ENCODE measurements at regions not wholly inside any gene's neighbourhood (a gene's known extent, or its start where the extent isn't known, plus 50 kb on each side); places are given as distances from the start of the nearest gene placed in this dataset.

DNA sequence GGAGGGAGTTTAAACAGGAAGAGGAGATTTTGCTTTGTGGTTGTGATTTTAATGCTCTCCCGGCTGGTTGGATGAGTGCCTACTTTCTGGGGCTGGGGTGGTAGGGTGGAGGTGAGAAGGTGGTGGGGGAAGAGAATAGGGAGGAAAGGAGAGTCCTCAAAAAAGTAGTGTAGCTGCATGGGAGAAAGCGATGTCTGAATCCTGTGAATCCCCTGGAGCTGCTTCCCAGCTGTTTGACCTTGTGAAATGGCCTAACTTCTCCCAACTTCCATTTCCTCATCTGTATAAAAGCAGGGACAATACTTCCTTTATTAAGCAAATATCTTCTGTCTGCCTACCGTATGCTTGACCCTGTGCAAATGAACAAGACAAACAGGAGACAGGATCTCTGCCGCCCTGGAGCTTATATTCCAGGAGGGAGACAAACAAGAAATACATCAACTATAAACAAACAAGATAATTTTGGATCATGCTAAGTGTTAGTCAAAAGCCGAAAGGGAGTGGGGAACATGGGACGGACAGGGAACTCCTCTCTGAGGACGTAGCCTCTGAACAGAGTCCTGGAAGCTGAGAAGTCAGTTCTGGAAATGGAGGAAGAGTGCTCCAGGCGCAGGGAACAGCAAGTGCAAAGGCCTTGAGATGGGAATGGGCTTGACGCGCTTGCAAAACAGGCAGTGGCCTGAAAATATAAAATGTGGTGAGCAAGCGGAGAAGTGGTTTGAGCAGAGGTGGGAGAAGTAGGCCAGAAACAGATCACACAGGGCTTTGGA lies 103.5 kb downstream of the SPRY4 start (continued):
- TF ChIP-seq, protein P1, sequence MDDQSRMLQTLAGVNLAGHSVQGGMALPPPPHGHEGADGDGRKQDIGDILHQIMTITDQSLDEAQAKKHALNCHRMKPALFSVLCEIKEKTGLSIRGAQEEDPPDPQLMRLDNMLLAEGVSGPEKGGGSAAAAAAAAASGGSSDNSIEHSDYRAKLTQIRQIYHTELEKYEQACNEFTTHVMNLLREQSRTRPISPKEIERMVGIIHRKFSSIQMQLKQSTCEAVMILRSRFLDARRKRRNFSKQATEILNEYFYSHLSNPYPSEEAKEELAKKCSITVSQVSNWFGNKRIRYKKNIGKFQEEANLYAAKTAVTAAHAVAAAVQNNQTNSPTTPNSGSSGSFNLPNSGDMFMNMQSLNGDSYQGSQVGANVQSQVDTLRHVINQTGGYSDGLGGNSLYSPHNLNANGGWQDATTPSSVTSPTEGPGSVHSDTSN (IDR thresholded peaks at IDR 0.05) = no peak
- TF ChIP-seq POLR2AphosphoS5 (IDR thresholded peaks at IDR 0.05; ENCODE audit: low read depth, low read length) (no peak), NRF1 (IDR thresholded peaks at IDR 0.05; ENCODE audit: low read depth, low read length) (no peak), USF1 (IDR thresholded peaks at IDR 0.05; ENCODE audit: borderline replicate concordance, low read depth) (no peak), FOXM1 (IDR thresholded peaks at IDR 0.05; ENCODE audit: low read depth) (no peak)
- TF ChIP-seq, protein P2, sequence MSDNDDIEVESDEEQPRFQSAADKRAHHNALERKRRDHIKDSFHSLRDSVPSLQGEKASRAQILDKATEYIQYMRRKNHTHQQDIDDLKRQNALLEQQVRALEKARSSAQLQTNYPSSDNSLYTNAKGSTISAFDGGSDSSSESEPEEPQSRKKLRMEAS (IDR thresholded peaks at IDR 0.05; ENCODE audit: low read depth) = no peak

DNA sequence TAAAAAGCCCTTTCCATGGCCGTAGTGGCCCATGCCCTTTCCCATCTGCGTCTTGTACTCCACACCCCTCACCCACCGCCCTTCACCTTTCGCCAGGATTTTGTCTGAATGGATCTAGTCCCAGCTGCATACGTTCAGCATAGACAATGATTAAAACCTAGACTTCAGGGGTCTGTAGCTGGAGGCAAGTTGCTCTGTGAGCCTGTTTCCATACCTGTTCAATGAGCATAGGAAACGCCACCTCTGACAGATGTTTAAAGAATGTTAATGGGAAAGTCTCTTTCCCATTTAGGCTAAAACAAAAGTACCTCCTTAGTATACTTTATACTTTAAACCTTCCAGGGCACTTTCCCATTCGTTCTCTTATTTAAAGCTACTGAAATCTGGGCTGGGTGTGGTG lies 105.7 kb downstream of the SPRY4 start:
- Histone ChIP-seq H3K4me3 (ENCODE audit: low read depth in 2 of 2, low read length in 1 of 2) (no peak overlapping the region), H3K4me1 (ENCODE audit: control insufficient read depth in 1 of 2, insufficient read depth in 2 of 2, low read depth in 1 of 2, low read length in 1 of 2) (peaks cover 5 to 6% of the 10 kb centered on the region in 2 experiments; a peak in 3 of 4 replicates), H3F3A (replicated peaks; ENCODE audit: insufficient read depth) (peaks cover 12% of the 10 kb centered on the region), H2AFZ (ENCODE audit: low read depth) (no peak overlapping the region), H3K9me3 (no peaks in the 10 kb centered on the region), H3K27ac (ENCODE audit: low read depth in 2 of 2, low read length in 1 of 2) (no peak overlapping the region), H3K9ac (no peak overlapping the region), H3K9me2 (no peaks in the 10 kb centered on the region), H3K36me3 (replicated peaks in 1 of 2; ENCODE audit: control insufficient read depth in 1 of 2, insufficient read depth in 2 of 2, low read length in 1 of 2) (no peaks in the 10 kb centered on the region), H3K27me3 (ENCODE audit: insufficient read depth) (no peaks in the 10 kb centered on the region), H3K79me2 (ENCODE audit: insufficient read depth) (no peaks in the 10 kb centered on the region), H4K20me1 (ENCODE audit: insufficient read depth) (peaks cover 3% of the 10 kb centered on the region), H3K4me2 (no peak overlapping the region)
- POLR2A ChIA-PET = no interaction called here
- 97% methylated on average over 7 of the region's 7 CpGs for WGBS (ENCODE audit: low lambda C conversion rate)
- DNase-seq = no peak
- CTCF ChIA-PET = interaction anchor here (1.3 to 1.4 kb wide), 2 partner anchors 17 to 387 kb away, joined by 3 read pairs; no protein-coding TSS in a partner anchor
- TF ChIP-seq FOSL2 (IDR thresholded peaks at IDR 0.05; ENCODE audit: borderline replicate concordance, low read depth) = no peak
- TF ChIP-seq RFX5 (IDR thresholded peaks at IDR 0.05; ENCODE audit: low read length) = no peak
- TF ChIP-seq, protein P1 (IDR thresholded peaks at IDR 0.05) = no peak
- TF ChIP-seq NRF1 (IDR thresholded peaks at IDR 0.05; ENCODE audit: low read depth, low read length) = no peak
- no peak for TF ChIP-seq RAD21 (IDR thresholded peaks at IDR 0.05; ENCODE audit: low read length)
- TF ChIP-seq USF1 (IDR thresholded peaks at IDR 0.05; ENCODE audit: borderline replicate concordance, low read depth) = no peak
- no peak for TF ChIP-seq USF2 (IDR thresholded peaks at IDR 0.05; ENCODE audit: borderline replicate concordance, low read depth, low read length)
- TF ChIP-seq, protein P3, sequence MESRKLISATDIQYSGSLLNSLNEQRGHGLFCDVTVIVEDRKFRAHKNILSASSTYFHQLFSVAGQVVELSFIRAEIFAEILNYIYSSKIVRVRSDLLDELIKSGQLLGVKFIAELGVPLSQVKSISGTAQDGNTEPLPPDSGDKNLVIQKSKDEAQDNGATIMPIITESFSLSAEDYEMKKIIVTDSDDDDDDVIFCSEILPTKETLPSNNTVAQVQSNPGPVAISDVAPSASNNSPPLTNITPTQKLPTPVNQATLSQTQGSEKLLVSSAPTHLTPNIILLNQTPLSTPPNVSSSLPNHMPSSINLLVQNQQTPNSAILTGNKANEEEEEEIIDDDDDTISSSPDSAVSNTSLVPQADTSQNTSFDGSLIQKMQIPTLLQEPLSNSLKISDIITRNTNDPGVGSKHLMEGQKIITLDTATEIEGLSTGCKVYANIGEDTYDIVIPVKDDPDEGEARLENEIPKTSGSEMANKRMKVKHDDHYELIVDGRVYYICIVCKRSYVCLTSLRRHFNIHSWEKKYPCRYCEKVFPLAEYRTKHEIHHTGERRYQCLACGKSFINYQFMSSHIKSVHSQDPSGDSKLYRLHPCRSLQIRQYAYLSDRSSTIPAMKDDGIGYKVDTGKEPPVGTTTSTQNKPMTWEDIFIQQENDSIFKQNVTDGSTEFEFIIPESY (IDR thresholded peaks at IDR 0.05; ENCODE audit: borderline replicate concordance, low read depth) = no peak
- no peak for TF ChIP-seq FOXM1 (IDR thresholded peaks at IDR 0.05; ENCODE audit: low read depth)
- TF ChIP-seq CHD2 (IDR thresholded peaks at IDR 0.05; ENCODE audit: low read length, partially characterized antibody) = no peak
- TF ChIP-seq GABPA (IDR thresholded peaks at IDR 0.05; ENCODE audit: low read depth) = no peak
- TF ChIP-seq EZH2phosphoT487 (IDR thresholded peaks at IDR 0.05; ENCODE audit: borderline replicate concordance, low read depth) = no peak
- TF ChIP-seq JUND (IDR thresholded peaks at IDR 0.05) = no peak
- TF ChIP-seq MXI1 (IDR thresholded peaks at IDR 0.05; ENCODE audit: low read depth, low read length) = no peak
- TF ChIP-seq, protein P4, sequence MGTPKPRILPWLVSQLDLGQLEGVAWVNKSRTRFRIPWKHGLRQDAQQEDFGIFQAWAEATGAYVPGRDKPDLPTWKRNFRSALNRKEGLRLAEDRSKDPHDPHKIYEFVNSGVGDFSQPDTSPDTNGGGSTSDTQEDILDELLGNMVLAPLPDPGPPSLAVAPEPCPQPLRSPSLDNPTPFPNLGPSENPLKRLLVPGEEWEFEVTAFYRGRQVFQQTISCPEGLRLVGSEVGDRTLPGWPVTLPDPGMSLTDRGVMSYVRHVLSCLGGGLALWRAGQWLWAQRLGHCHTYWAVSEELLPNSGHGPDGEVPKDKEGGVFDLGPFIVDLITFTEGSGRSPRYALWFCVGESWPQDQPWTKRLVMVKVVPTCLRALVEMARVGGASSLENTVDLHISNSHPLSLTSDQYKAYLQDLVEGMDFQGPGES (IDR thresholded peaks at IDR 0.05; ENCODE audit: low read depth, low read length) = no peak

All from SK-N-SH (cell line).